ENCODE measurements at regions not wholly inside any gene's neighbourhood (a gene's known extent, or its start where the extent isn't known, plus 50 kb on each side); places are given as distances from the start of the nearest gene placed in this dataset.

DNA sequence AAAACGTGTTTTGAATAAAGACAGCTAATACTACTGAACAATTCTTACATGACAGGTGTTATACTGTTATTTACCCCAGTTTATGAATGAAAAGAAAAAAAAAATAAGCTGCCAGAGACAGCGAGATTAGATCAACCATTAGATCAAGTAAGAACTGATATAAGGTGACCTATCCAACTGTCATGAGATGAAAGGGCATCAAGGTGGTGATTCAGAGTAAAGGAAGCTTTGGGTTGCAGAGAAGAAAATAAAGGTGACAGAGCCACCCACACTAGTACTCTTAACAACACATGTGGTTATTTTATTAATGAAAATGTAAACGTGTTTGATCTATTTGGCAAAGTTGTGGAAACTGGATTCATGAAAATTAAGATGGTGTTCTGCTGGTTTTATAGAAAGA lies 435.2 kb downstream of the GABRG2 start:
- no peak overlapping the region for H3K27ac ChIP-seq
- TF ChIP-seq ZFX (IDR thresholded peaks at IDR 0.05): no peak
- TF ChIP-seq, protein P1, sequence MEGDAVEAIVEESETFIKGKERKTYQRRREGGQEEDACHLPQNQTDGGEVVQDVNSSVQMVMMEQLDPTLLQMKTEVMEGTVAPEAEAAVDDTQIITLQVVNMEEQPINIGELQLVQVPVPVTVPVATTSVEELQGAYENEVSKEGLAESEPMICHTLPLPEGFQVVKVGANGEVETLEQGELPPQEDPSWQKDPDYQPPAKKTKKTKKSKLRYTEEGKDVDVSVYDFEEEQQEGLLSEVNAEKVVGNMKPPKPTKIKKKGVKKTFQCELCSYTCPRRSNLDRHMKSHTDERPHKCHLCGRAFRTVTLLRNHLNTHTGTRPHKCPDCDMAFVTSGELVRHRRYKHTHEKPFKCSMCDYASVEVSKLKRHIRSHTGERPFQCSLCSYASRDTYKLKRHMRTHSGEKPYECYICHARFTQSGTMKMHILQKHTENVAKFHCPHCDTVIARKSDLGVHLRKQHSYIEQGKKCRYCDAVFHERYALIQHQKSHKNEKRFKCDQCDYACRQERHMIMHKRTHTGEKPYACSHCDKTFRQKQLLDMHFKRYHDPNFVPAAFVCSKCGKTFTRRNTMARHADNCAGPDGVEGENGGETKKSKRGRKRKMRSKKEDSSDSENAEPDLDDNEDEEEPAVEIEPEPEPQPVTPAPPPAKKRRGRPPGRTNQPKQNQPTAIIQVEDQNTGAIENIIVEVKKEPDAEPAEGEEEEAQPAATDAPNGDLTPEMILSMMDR (conservative IDR thresholded peaks at IDR 0.05): no peak

DNA sequence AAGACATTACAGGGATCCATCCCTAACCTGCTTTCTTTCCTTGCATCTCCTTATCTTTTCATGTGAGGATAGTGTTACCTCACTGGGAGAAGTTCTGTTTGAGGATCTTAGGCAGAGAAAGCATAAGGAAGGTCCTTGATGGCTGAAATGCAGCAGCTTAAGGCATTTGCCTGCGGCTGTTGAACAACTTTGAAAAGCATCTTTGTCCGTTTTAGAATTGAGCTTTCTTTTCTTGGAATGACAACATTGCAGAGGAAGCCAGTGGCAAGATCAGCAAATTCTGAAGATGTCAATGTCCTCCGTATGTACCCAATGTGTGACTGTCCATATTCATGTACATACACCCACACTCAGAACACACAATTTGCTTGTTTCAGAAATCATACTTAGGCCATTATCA lies 436.2 kb downstream of the GABRG2 start:
- TF ChIP-seq, protein P1 (conservative IDR thresholded peaks at IDR 0.05): no peak
- no peak for TF ChIP-seq ZFX (IDR thresholded peaks at IDR 0.05)
- no peak overlapping the region for H3K27ac ChIP-seq

DNA sequence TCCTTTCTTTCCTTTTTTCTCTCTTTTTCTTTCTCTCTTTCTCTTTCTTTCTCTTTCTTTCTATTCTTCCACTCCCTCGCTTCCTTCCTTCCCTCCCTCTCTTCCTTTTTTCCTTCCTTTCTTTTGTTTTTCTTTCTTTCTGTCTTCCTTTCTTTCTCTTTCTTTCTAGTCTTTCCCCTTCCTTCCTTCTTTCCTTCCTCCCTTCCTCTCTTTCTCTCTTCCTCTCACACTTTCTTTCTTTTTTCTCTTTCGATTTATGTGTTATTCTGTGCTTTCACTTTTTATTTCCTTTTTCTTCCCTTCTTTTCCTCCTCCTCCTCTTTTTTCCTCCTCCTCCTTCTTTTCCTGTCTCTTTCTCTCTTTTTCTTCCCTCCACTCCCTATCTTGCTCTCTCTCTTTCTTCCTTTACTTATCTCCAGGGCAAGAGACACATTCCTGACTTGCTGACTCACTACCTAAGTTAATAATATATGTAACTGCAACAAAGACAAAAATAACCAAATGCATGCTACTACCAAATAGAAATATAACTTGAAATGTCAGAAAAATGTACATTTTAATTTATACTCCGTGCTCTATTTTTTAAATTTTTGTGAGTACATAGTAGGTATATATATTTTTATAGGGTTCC lies 445.5 kb downstream of the GABRG2 start:
- TF ChIP-seq ZFX (IDR thresholded peaks at IDR 0.05): no peak
- no peak overlapping the region for H3K27ac ChIP-seq

DNA sequence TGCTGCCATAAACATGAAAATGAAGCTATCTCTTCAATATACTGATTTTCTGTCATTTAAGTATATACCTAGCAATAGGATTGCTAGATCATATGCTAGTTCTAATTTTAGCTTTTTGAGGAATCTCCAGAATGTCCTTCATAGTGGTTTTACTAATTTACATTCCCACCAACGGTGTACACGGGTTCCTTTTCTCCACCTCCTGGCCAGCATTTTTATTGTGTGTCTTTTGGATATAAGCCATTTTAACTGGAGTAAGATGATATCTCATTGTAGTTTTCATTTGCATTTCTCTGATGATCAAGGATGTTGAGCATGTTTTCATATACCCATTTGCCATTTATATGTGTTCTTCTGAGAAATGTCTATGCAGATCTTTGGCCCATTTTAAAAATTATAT lies 446.5 kb downstream of the GABRG2 start:
- TF ChIP-seq, protein P1 (conservative IDR thresholded peaks at IDR 0.05): no peak
- TF ChIP-seq ZFX (IDR thresholded peaks at IDR 0.05): no peak
- H3K27ac ChIP-seq: no peak overlapping the region

DNA sequence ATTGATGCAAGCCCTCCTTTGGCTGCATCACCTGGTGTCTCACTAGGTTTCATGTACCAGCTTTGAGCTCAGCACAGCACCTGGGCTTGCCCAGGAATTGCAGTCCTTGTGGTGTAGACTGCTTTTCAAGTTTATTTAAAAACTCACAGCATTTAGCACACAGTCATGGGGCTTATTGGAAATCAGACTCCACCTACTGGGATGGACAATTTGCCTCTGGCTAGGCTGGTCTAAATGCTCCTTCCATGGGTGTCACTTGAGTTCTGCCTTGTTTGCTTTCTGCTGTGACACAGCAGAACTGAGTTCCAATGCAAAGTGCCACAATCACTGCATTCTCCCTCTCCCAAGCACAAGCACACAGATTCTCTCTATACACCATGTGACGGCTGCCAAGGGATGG lies 453.3 kb downstream of the GABRG2 start:
- TF ChIP-seq, protein P1 (conservative IDR thresholded peaks at IDR 0.05): no peak
- no peak for TF ChIP-seq ZFX (IDR thresholded peaks at IDR 0.05)
- no peak overlapping the region for H3K27ac ChIP-seq

DNA sequence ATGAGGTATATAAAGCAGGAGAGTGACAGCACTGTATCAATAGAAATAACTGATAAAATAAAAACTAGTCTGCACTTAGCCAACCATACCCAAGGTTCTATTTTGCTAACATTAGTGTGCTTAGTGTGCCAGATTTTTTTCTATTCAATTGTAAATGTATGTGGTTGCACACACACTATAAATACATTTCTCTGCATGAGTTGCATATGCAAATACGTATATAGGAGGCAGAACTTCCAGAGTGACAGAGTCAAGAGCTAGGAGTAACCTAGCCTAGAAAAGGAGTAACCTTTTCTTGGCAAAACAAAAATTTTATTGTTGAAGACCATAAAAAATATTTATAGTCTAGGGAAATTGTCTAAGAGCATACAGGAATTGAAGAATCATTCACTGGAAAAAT lies 461.6 kb downstream of the GABRG2 start:
- H3K27ac ChIP-seq: no peak overlapping the region
- no peak for TF ChIP-seq ZFX (IDR thresholded peaks at IDR 0.05)

DNA sequence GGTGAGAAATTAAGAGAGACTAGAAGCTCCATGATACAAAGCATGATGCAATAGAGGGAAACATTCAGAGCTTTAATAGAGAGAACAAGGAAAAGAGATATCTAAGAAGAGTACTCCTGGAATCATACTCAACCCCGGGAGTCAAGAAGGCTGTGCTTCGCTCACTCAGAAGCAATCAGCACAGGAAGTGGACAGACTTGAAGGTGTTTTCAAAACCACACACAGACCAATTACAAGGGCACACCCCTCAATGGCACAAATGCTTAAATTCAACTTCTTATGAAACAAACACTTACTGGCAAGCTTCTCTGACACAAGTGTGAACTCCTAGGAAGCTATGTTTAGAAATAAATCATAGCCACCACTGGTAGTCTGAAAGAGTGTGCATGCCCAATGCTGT lies 462.3 kb downstream of the GABRG2 start:
- no peak overlapping the region for H3K27ac ChIP-seq
- TF ChIP-seq ZFX (IDR thresholded peaks at IDR 0.05): no peak
- TF ChIP-seq, protein P1 (conservative IDR thresholded peaks at IDR 0.05): no peak

DNA sequence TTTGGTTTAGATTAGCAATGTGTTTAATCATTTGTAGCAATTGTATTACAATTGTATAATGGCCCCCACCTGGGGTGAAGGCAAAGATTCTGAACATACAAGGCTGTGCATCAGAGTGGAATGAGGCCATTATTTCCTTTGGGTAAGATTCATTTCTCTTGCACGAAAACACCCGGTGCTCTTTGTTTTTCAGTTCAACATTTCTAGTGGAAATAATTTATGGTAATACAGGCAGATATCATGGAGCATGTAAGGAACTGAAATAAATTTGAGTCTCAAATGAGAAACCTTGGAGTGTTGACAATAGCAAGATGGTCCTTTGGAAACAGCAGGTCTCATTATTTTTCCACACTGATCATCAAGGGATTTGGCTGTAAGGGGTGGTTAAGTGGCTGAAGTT lies 475.9 kb downstream of the GABRG2 start:
- H3K27ac ChIP-seq: no peak overlapping the region
- no peak for TF ChIP-seq ZFX (IDR thresholded peaks at IDR 0.05)
- TF ChIP-seq, protein P1 (conservative IDR thresholded peaks at IDR 0.05): no peak

All from C4-2B (cell line).